ENCODE measurements at regions not wholly inside any gene's neighbourhood (a gene's known extent, or its start where the extent isn't known, plus 50 kb on each side); places are given as distances from the start of the nearest gene placed in this dataset.

DNA sequence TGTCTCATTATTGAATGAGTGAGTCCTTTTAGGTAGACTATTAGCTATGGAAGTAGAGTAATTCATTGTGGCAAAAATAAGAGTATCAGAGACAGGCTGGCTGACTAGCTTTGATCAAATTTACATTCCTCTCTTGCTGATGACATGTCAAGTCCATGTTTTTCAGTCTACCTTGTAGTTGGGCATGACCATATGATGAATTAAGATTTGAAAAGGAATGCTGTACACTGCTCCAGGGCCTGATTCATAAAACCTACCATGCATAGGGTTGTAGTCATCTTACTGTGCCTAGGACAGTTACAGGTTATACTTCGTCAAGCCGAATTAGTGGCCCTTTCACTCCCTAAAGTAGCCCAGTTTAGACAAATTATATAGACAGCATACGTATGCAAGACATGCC, 545.7 kb upstream of the MIS18BP1 start (continued):
- TF ChIP-seq KDM4A (IDR thresholded peaks at IDR 0.05; ENCODE audit: low read depth, low read length, severe bottlenecking) = no peak
- TF ChIP-seq RNF2 (IDR thresholded peaks at IDR 0.05; ENCODE audit: borderline replicate concordance, low read depth, low read length, missing control alignments, poor library complexity, severe bottlenecking) = no peak
- TF ChIP-seq SRF (IDR thresholded peaks at IDR 0.05; ENCODE audit: low read depth, low read length) = no peak
- no peak for TF ChIP-seq GTF2F1 (IDR thresholded peaks at IDR 0.05; ENCODE audit: borderline replicate concordance, low read depth, low read length)
- TF ChIP-seq RAD21 (IDR thresholded peaks at IDR 0.05 in 1 of 2, conservative IDR thresholded peaks at IDR 0.05 in 1 of 2; ENCODE audit: low read depth in 2 of 2, low read length in 2 of 2) = no peak
- TF ChIP-seq BRCA1 (IDR thresholded peaks at IDR 0.05; ENCODE audit: low read depth, low read length) = no peak
- no peak for TF ChIP-seq TAF1 (IDR thresholded peaks at IDR 0.05; ENCODE audit: low read depth, low read length)

Data from H1 (cell line).